ENCODE measurements at regions not wholly inside any gene's neighbourhood (a gene's known extent, or its start where the extent isn't known, plus 50 kb on each side); places are given as distances from the start of the nearest gene placed in this dataset.

DNA sequence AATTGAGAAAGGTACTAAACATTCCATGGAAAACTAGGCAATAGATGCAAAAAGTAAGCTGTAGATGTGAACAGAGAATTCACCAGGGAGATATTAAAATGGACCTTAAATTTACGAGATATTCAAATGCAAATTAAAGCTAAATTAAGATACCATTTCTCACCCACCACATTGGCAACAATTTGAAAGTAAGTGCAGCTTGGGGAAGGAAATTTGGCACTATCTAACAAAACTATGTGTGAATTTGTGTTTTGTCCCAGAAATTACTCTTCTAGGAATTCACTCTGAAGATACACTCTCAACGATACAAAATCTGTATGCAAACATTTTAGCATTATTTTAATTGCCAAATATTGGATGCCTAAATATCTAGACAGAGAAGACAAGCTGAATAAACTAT lies 178.2 kb upstream of the SORCS1 start:
- DNase-seq (ENCODE audit: low read depth, low spot score), result no peak
- TF ChIP-seq, protein P1, sequence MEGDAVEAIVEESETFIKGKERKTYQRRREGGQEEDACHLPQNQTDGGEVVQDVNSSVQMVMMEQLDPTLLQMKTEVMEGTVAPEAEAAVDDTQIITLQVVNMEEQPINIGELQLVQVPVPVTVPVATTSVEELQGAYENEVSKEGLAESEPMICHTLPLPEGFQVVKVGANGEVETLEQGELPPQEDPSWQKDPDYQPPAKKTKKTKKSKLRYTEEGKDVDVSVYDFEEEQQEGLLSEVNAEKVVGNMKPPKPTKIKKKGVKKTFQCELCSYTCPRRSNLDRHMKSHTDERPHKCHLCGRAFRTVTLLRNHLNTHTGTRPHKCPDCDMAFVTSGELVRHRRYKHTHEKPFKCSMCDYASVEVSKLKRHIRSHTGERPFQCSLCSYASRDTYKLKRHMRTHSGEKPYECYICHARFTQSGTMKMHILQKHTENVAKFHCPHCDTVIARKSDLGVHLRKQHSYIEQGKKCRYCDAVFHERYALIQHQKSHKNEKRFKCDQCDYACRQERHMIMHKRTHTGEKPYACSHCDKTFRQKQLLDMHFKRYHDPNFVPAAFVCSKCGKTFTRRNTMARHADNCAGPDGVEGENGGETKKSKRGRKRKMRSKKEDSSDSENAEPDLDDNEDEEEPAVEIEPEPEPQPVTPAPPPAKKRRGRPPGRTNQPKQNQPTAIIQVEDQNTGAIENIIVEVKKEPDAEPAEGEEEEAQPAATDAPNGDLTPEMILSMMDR (IDR thresholded peaks at IDR 0.05; ENCODE audit: insufficient read depth, low read length, missing control alignments), result no peak
- no peak overlapping the region for H3K4me3 ChIP-seq (ENCODE audit: low read depth, low read length)
- CTCF ChIA-PET, result no interaction called here
- POLR2A ChIA-PET, result no interaction called here

DNA sequence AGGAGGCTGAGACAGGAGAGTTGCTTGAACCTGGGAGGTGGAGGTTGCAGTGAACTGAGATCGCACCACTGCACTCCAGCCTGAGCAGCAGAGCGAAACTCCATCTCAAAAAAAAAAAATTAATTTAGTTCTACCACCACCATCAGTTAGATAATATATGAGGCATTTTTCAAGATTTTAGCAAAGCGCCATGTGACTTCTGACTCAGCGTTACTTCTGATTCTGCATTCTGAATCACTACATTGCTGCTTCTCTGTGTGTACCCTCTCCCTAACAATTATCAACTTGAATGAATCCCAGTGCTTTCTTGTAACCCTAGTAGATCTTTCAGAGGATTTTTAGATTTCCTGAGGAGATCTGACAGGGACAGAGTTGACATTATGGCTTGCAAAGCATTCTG lies 176.8 kb upstream of the SORCS1 start:
- ChIA-PET CTCF (no interaction called here), POLR2A (no interaction called here)
- DNase-seq (ENCODE audit: low read depth, low spot score), result no peak
- H3K4me3 ChIP-seq (ENCODE audit: low read depth, low read length), result no peak overlapping the region
- TF ChIP-seq, protein P1 (IDR thresholded peaks at IDR 0.05; ENCODE audit: insufficient read depth, low read length, missing control alignments), result no peak

DNA sequence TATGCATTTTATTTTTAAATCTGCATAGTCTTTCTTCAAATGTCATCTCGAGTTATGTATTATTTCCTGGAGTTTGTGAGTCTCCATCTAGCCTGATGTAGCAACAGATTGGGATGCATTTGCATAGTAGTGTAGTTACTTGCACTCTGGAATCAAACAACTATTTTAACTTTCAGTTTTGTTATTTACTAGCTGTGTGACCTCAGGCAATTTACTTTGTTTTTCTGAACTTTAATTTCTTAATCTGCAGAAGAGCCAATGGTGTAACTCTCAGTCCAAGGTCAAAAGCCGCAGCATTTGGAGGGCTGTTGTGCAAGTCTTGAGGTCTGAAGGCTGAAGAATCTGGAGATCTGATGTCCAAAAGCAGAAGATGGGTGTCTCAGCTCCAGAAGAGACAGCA lies 175.8 kb upstream of the SORCS1 start:
- no peak overlapping the region for H3K4me3 ChIP-seq (ENCODE audit: low read depth, low read length)
- ChIA-PET CTCF (no interaction called here), POLR2A (no interaction called here)
- TF ChIP-seq, protein P1 (IDR thresholded peaks at IDR 0.05; ENCODE audit: insufficient read depth, low read length, missing control alignments), result no peak
- no peak for DNase-seq (ENCODE audit: low read depth, low spot score)

DNA sequence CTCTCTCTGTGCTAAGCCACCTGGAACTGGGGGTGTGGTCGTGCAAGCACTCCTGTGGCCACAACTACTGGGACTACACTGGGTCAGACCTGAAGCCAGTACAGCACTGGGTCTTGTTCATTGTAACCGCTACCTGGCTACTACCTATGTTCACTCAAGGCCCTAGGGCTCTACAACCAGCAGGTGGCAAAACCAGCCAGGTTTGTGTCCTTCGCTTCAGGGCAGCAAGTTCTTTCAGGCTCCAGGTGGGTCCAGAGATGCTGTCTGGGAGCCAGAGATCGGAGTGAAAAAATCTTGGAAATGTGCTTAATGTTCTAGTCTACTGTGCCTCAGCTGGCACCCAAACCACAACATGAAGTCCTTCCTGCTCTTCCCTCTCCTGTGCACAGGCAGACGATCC lies 171.6 kb upstream of the SORCS1 start:
- ChIA-PET CTCF (no interaction called here), POLR2A (no interaction called here)
- no peak overlapping the region for H3K4me3 ChIP-seq (ENCODE audit: low read depth, low read length)
- no peak for DNase-seq (ENCODE audit: low read depth, low spot score)
- TF ChIP-seq, protein P1 (IDR thresholded peaks at IDR 0.05; ENCODE audit: insufficient read depth, low read length, missing control alignments), result no peak

DNA sequence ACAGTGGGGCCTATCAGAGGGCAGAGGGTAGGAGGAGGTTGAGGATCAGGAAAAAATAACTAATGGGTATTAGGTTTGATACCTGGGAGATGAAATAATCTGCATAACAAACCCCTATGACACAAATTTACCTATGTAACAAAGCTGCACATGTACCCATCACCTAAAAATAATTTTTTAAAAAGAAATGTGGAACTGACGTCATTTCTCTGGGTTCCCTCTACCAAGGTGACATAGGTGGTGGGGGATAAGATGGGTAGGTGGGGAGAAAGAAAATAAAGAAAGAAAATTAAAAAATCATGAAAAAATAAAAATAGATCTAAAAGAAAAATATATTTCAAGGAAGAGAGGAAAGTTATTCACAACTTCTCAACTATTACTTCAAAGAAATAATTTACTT lies 153.1 kb upstream of the SORCS1 start:
- TF ChIP-seq, protein P1 (IDR thresholded peaks at IDR 0.05; ENCODE audit: insufficient read depth, low read length, missing control alignments), result no peak
- ChIA-PET POLR2A (no interaction called here), CTCF (no interaction called here)
- no peak for DNase-seq (ENCODE audit: low read depth, low spot score)
- no peak overlapping the region for H3K4me3 ChIP-seq (ENCODE audit: low read depth, low read length)

DNA sequence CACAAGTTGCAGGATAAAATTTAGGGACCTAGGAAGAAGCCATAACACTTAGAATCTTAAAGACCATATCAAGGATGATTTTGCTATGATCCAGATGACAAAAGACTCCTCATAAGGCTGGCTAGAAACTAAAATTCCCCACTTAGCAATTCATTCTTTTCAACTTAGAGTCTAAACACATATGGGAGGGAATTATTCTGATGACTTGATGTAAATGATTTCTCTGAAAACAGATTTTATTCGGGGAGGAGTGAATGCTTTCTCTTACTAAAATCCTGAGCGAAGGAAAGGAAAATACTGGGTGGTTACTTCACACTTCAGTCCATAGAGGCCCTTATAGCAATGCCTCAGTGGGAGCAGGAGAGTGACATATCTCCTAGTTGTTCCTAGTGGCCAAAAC lies 138.7 kb upstream of the SORCS1 start:
- no peak overlapping the region for H3K4me3 ChIP-seq (ENCODE audit: low read depth, low read length)
- POLR2A ChIA-PET, result no interaction called here
- TF ChIP-seq, protein P1 (IDR thresholded peaks at IDR 0.05; ENCODE audit: insufficient read depth, low read length, missing control alignments), result no peak
- DNase-seq (ENCODE audit: low read depth, low spot score), result no peak
- CTCF ChIA-PET, result no interaction called here

All from AG04449 (cell line).